Mononuclear cell (primary cell): ENCODE measurements at regions not wholly inside any gene's neighbourhood (a gene's known extent, or its start where the extent isn't known, plus 50 kb on each side); places are given as distances from the start of the nearest gene placed in this dataset.

ENCODE experiments used
- H3K27me3 ChIP-seq: 2 replicates; pipeline ENCODE4 v1.6.0; 2011; ENCODE audit warnings: low read length, control low read depth; ENCODE audit not compliant: insufficient read depth
- H3K4me1 ChIP-seq: 2 replicates; pipeline ENCODE4 v1.5.1; 2011; ENCODE audit warnings: mild to moderate bottlenecking, low read length, control low read depth; ENCODE audit not compliant: insufficient read depth
- H3K4me3 ChIP-seq: 2 replicates; pipeline ENCODE4 v1.5.1; 2011; ENCODE audit warnings: mild to moderate bottlenecking, low read length, moderate library complexity
- H3K9me3 ChIP-seq: 2 replicates; pipeline ENCODE4 v1.5.1; 2011; ENCODE audit warnings: low read depth, mild to moderate bottlenecking, control low read depth, low read length

DNA sequence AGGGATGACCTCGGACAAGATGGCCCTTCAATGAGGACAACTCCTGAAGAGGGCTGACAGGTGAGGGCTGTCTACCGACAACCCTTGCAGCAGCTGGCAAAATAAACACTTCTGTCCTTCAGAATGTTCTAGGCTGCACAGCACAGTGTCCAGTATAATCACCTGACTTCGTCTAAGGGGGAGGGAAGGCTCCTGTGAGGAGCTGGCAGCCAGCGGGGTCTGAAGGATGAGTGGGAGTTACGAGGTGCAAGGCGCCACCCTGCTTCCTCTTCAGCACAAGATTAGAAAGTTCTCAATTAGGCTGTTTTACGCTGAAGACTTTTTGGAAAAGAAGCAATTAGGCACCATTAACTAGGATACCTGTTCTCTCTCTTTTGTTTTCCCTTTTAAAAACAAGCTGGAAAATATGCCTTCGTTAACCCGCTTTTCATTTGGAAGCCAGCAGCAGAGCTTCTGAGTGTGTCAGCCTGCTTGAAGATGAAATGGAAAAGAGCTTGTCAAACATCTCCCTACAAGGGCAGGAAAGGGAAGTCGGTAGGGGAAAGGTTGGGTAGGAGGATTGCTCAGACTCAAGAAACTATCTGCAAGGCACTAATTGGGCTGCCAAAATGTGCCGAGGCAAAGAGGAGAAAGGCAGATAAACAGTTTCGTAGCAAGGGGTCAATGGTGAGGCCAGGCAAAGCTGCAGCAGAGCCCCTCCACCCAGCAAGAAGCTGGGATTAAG lies 592.2 kb upstream of the CADM1 start:
- Histone ChIP-seq H3K4me3 (no peak overlapping the region), H3K9me3 (no peaks in the 10 kb centered on the region)

DNA sequence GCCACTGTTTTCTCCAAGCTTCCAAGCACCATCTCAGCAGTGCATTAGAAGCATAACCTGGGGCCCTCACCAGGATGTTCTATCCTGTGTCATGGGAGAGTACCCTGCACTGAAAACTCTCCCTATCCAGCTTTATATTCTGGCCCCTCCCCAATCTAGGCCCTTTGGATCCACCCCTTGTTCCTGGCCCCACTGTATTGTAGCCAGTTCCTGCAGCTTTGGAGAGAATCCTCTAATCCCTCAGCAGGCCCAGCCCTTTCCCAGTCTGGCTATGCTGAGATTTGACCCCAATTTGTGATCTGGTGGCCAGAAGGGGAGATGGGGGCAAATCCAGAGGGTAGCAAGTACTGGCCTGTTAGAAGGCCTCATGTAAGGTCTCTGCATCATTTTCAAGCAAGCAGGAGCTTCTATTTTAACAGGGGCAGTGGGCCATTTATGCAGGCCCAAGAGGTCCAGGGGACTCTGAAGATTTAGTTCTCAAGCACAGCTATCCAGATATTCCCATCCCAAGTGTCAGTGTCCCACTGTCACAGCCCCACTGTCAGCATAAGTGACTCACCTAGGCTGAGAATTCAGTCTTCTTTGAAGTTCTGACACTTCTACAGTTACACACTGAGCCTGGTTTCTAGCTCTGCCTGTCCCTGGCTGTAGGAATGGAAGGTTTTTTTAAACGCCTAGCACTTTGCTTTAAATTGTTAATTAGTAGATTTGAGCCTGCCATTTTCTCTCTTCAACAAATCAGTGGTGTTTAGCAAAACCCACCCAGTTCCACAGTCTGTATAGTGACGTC lies 589.5 kb upstream of the CADM1 start:
- Histone ChIP-seq H3K9me3 (no peaks in the 10 kb centered on the region), H3K27me3 (no peaks in the 10 kb centered on the region), H3K4me1 (no peaks in the 10 kb centered on the region), H3K4me3 (no peak overlapping the region)

More for the DNA sequence above, 592.2 kb upstream of the CADM1 start:
- Histone ChIP-seq H3K4me1 (no peaks in the 10 kb centered on the region), H3K27me3 (no peaks in the 10 kb centered on the region)

DNA sequence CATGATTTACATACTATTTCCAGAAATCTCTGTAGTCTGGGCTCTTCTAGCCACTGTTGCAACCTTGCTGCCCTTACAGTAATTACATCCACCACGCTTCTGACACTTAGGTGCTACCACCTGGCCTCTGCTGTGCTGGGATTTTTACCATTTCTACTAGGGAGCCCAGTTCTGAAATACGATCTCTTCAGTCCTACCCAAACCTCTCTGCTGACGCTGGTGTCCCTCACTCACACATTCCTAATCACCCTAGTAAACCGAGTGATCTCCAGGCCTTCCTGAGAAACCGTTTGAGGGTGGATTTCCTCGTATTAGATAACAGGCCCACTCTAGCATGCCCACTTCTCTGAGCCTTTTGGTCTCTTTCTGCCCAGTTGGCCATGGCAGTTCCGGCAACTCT lies 588.9 kb upstream of the CADM1 start:
- no peaks in the 10 kb centered on the region for H3K4me1 ChIP-seq
- no peaks in the 10 kb centered on the region for H3K9me3 ChIP-seq
- H3K4me3 ChIP-seq, result no peak overlapping the region
- no peaks in the 10 kb centered on the region for H3K27me3 ChIP-seq

DNA sequence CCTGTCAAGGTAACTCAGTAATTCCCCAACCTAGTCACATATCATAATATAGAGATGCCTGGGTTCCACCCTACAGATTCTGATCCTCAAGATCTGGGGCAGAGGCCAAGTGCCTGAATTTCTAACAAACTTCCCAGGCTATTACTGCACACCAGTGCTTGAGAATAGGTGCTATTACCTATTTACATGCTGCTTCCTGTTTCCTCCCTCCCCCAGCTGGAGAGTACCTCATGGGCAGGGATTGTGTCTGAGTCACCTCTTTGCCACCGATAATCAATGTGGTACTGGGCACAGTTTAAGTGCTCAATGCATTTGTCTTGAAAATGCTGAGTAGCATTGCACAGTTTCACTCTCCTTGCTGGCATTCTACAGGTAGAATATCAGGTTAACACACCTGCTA lies 582.2 kb upstream of the CADM1 start:
- no peaks in the 10 kb centered on the region for H3K9me3 ChIP-seq

GRCh38 chr11:116085031-116085635 lies 580.9 kb upstream of the CADM1 start:
- Histone ChIP-seq H3K27me3 (no peaks in the 10 kb centered on the region), H3K9me3 (no peaks in the 10 kb centered on the region), H3K4me3 (no peak overlapping the region)

More for the DNA sequence above, 582.2 kb upstream of the CADM1 start:
- Histone ChIP-seq H3K4me3 (no peak overlapping the region), H3K27me3 (no peaks in the 10 kb centered on the region), H3K4me1 (no peaks in the 10 kb centered on the region)

GRCh38 chr11:116084511-116084910 lies 580.3 kb upstream of the CADM1 start:
- Histone ChIP-seq H3K27me3 (no peaks in the 10 kb centered on the region), H3K4me1 (no peaks in the 10 kb centered on the region), H3K4me3 (no peak overlapping the region), H3K9me3 (no peaks in the 10 kb centered on the region)

More at GRCh38 chr11:116085031-116085635, 580.9 kb upstream of the CADM1 start:
- no peaks in the 10 kb centered on the region for H3K4me1 ChIP-seq

GRCh38 chr11:116082256-116082655 lies 578.0 kb upstream of the CADM1 start:
- Histone ChIP-seq H3K4me3 (no peak overlapping the region), H3K27me3 (no peaks in the 10 kb centered on the region)

DNA sequence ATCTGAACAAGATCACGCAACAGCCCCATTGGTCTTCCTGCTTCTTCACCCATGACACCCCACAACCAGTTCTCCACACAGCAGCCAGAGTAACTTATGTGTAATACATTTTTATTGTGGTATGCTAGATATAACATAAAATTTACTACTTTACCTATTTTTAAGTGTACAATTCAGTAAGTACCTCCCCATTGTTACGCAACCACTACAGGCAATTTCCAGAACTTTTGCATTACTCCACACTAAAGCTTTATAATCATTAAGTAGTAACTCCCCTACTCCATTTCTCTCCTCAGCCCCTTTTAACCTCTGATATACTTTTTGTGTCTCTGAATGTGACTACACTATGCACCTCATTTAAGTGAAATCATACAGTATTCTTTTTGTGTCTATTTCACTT lies 575.4 kb upstream of the CADM1 start:
- H3K4me1 ChIP-seq, result no peaks in the 10 kb centered on the region
- H3K9me3 ChIP-seq, result no peaks in the 10 kb centered on the region
- H3K27me3 ChIP-seq, result no peaks in the 10 kb centered on the region
- no peak overlapping the region for H3K4me3 ChIP-seq

More at GRCh38 chr11:116082256-116082655, 578.0 kb upstream of the CADM1 start:
- Histone ChIP-seq H3K9me3 (no peaks in the 10 kb centered on the region), H3K4me1 (no peaks in the 10 kb centered on the region)

- H3K4me3 ChIP-seq, result no peak overlapping the region
- no peaks in the 10 kb centered on the region for H3K9me3 ChIP-seq
- H3K27me3 ChIP-seq, result no peaks in the 10 kb centered on the region
Measured at GRCh38 chr11:116078101-116078591, 573.9 kb upstream of the CADM1 start.

GRCh38 chr11:116077092-116077491 lies 572.9 kb upstream of the CADM1 start:
- no peaks in the 10 kb centered on the region for H3K4me1 ChIP-seq
- no peaks in the 10 kb centered on the region for H3K9me3 ChIP-seq
- H3K4me3 ChIP-seq, result no peak overlapping the region
- no peaks in the 10 kb centered on the region for H3K27me3 ChIP-seq

More at GRCh38 chr11:116078101-116078591, 573.9 kb upstream of the CADM1 start:
- H3K4me1 ChIP-seq, result no peaks in the 10 kb centered on the region

GRCh38 chr11:116073854-116074837 lies 569.9 kb upstream of the CADM1 start:
- H3K27me3 ChIP-seq, result no peaks in the 10 kb centered on the region
- no peak overlapping the region for H3K4me3 ChIP-seq
- no peaks in the 10 kb centered on the region for H3K4me1 ChIP-seq
- H3K9me3 ChIP-seq, result no peaks in the 10 kb centered on the region

DNA sequence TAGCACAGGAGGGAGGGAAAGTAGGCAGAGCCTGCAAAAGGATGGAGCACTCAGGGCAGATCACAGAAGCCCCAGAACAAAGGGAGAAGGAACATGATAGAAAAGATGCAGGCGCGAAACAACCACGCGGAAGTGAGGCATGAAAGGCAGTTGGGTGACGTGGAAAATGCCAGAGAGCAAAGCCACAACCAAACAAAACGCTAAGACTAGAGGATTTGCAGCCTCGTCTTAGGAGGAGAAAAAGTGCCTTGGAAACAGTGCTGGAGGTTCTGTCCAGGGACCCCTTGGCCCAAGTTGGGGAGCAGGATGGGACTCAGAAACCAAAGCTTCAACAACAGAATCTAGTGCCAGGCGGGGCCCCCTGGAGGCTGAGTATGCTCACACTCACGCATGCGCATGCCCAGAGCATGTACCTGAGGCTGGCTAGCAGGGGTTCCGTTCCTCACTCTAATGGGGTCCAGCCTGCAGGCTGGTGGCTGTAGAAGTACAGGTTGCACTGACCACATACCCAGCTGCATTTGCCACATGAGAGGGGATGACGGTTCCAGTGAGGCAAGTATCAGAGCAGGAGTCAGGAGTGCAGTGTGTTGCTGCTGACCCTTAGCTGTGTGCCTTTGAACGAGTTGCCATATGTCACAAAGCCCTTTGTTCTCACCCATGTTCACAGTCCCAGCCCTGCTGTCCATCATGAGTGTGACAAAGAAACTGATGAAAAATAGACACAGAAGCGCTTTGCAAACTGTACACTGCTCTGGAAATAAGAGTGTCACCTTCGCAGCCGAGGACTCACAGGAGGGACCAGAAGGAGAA lies 568.6 kb upstream of the CADM1 start:
- Histone ChIP-seq H3K27me3 (no peaks in the 10 kb centered on the region), H3K4me1 (no peaks in the 10 kb centered on the region), H3K4me3 (no peak overlapping the region), H3K9me3 (no peaks in the 10 kb centered on the region)

DNA sequence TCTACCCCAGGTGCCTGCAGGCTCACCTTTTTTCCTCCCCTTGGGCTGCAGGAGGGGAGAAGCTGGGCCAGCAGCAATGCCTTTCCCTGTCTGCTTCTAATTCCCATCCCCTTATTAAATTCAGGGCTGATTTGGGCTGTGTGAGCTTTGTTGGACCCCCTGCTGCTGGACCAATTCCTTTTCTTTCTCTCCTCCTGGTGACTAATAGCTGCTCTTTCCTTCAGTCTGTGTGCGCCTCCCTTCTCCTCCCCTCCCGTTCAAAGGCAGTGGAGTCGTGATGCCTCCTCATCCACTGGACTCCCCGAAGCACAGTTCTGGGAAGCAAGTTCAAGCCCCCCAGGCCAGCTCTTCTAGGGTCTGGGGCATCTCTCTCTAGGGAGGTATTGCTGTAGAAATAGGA lies 567.9 kb upstream of the CADM1 start:
- H3K27me3 ChIP-seq, result no peaks in the 10 kb centered on the region
- H3K9me3 ChIP-seq, result no peaks in the 10 kb centered on the region
- H3K4me3 ChIP-seq, result no peak overlapping the region
- H3K4me1 ChIP-seq, result no peaks in the 10 kb centered on the region

GRCh38 chr11:116071241-116071640 lies 567.0 kb upstream of the CADM1 start:
- Histone ChIP-seq H3K4me1 (no peaks in the 10 kb centered on the region), H3K9me3 (no peaks in the 10 kb centered on the region), H3K27me3 (no peaks in the 10 kb centered on the region), H3K4me3 (no peak overlapping the region)
